Germinal center (tissue), 1 donor: ENCODE measurements at regions not wholly inside any gene's neighbourhood (a gene's known extent, or its start where the extent isn't known, plus 50 kb on each side); places are given as distances from the start of the nearest gene placed in this dataset.
"Not testable (repeated sequence)": the region's sequence is repeated elsewhere in the genome, so short reads cannot be mapped to it uniquely, and the experiment has no call there.

Source experiments
- DNase-seq: peaks from one replicate; pipeline ENCODE4 v3.0.0; 2012; ENCODE audit warnings: mixed read lengths, low spot score

DNA sequence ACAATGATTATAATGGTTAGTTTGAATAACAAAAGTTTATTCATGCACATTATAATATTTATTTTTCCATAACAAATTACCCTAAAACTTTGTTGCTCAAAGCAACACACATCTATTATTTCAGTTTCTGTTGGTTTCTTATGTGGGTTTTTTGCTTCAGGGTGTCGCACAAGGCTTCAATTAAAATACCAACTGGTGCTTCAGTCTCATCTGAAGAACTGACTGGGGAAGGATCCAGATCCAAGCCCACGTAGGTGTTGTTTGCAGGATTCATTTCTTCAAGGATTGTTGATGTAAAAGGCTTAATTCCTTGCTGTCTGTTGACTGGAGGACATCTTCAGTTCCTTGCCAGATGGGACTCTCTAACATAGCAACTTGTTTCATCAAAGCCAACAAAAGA is 747.2 kb upstream of the PCDH20 start:
- no peak for DNase-seq

GRCh38 chr13:62158520-62158919 is 742.9 kb upstream of the PCDH20 start:
- no peak for DNase-seq

- DNase-seq, result not testable (repeated sequence)
Measured at GRCh38 chr13:62151724-62152123, 736.1 kb upstream of the PCDH20 start.

DNA sequence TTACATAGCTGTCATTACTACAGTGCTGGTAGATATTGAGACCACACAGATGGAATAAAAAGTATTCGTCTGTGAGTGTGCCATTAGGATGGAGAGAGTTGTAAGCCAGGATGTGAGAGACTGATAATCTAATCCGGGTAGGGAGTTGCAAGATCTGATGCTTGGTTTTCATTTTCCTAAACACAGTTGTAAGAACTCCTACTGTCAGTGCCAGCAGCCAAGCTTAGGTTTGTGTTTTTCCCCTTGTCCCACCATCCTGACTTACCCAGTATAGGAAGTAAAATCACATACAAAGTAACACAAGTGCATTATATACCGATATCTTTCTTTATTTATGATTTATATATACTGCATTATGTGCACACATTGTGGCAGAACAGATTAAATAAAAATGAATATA is 726.4 kb upstream of the PCDH20 start:
- DNase-seq, result no peak

- no peak for DNase-seq
Measured at GRCh38 chr13:62139597-62139996, 723.9 kb upstream of the PCDH20 start.

DNA sequence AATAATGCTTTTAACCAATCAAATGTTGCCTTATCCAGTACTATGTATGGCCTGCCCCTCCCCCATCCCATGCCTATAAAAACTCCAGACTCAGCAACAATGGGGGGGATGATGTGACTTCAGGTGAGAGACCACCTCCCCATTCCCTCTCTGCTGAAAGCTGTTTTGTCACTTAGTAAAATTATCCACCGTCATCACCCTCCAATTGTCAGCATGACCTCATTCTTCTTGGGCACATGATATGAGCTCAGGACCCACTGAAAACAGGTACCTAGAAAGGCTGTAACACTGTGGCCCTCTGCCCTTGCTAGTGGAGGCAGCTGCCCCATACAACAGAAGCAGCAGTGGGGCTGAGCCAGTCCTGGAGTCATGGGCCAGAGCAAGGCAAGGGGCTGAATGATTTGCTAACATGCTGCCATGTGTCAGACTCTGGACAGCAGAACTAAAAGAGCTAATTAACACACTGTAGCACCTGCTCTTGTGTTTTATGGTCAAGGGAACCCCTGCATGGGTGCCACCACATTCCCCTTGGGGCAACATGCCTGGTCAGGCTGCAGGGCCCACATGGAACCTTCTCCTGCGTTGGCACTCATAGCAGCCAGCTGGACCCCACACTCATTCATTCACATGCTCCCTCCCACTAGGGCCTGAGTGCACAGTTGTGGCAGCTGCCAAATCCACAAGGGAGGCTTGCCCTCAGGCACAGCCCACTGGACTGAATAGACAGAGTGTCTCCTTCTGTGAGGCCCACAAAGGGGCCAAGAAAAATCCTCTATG is 722.2 kb upstream of the PCDH20 start:
- DNase-seq, result no peak

- no peak for DNase-seq
Measured at GRCh38 chr13:62131604-62132003, 716.0 kb upstream of the PCDH20 start.

DNA sequence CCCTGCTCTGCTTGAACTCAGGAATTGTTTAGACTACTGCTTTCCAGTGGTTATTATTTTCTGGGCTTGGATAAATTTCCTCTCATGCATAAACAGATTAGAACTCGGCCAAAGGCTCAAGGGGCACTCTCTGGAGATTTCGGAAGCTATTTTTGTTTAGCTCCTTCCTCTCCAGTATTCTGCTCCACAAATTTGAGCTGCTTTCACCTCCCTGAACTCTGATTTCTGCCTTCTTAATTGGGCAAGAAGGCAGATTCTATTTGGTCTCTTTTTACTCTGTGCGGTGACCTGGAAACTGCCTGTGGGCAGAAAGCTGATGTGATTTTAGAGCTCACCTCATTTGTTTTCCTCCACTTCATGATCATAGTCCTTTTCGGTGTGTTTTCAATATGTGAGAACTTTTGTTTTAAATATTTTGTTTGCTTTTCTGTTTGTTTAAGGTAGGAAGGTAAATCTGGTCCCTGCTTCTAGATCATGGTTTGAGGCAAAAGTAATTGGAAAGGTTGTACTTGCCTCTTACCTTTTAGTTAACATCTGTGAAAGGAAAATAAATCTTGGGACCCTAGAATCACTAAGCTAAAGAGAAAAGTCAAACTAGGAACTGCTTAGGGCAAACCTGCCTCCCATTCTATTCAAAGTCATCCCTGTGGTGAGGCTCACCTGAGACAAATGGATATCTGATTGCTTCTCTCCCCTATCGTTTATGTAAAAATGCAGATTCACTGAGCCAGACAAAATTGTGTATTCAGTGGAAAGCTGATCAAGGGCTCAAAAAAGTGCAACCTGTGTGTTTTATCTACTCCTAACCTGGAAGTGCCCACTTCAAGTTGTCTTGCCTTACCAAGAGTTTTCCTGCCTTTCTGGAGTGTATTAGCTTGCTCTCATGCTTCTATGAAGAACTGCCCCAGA is 714.7 kb upstream of the PCDH20 start:
- no peak for DNase-seq

DNA sequence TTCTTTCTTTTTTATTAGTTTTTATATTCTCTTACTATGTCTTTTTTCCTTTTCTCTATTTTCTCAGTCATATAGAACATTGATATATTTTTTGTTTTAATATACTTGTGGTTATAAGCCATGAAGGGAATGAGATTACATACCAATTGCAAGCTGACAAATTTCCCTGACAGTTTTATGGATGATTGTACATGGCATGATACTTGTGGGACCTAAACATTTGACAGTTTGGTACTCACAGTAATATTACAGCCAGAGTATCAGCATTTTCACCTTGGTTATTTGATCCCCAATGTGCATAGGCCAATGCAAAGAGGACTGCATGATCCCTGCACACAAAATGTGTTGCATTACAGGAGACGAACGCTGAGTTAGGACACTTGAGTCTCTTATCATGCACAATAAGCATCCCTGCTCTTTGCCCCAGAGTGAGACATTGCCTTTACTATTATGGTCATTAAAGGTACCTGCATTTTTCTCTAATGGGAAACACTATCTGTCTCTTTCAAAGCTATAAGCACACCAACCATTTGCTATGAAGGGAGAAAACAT is 713.4 kb upstream of the PCDH20 start:
- DNase-seq, result no peak

DNA sequence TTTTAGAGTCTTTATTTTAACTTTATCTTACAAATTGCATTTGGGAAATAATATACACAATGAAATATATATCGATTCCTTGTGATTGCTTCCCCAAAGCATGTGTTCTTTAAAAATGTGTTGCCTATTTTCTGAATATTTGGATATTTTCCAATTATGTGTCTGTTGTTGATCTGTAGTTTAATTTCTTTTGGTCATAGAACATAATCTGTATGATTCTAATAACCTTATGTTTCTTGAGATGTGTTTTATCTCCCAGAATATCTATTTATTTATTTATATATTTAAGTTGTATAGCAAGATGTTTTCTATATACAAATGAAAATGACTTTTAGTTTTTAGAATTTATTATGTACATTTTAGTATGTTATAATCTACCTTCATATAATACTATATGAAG is 710.8 kb upstream of the PCDH20 start:
- no peak for DNase-seq

GRCh38 chr13:62125451-62125850 is 709.8 kb upstream of the PCDH20 start:
- no peak for DNase-seq

GRCh38 chr13:62123409-62123808 is 707.8 kb upstream of the PCDH20 start:
- no peak for DNase-seq

GRCh38 chr13:62122434-62122833 is 706.8 kb upstream of the PCDH20 start:
- DNase-seq, result no peak

- DNase-seq, result no peak
Measured at GRCh38 chr13:62119739-62120700, 704.4 kb upstream of the PCDH20 start.

DNA sequence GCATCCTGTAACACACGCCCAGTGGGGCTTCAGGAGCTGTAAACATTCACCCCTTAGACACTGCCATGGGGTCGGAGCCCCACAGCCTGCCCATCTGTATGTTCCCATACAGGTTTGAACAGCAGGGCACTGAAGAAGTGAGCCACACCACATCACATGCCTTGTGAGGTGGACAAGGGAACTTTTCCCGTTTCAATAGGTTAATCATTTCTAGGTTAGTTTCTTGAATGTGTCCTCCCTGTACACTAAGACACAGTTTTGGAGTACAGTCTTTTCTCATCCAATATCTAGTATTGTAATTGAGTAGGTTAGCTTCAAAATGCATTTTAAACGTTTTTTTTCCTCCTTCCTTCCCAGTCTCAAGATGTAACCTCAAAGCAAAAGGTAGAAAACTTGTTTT is 700.2 kb upstream of the PCDH20 start:
- no peak for DNase-seq

GRCh38 chr13:62113179-62113578 is 697.5 kb upstream of the PCDH20 start:
- no peak for DNase-seq

DNA sequence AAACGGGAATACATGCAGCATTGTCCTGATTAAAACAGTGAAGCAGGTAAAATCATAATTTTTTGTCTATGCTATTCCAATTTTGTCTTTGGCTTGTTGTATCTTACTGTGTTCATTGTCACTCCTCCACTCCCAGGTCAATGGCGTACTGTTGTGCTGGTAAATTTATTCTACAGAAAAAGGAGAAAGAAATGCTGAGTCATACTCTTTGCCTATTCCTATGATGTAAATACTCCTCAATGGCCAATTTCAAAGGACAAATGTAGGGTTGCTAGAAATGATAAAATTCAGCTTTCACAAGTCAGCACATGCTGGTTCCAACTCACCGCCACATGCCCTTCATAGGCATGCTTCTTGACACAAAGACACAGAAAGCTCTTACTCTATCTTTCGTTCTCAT is 694.4 kb upstream of the PCDH20 start:
- no peak for DNase-seq

DNA sequence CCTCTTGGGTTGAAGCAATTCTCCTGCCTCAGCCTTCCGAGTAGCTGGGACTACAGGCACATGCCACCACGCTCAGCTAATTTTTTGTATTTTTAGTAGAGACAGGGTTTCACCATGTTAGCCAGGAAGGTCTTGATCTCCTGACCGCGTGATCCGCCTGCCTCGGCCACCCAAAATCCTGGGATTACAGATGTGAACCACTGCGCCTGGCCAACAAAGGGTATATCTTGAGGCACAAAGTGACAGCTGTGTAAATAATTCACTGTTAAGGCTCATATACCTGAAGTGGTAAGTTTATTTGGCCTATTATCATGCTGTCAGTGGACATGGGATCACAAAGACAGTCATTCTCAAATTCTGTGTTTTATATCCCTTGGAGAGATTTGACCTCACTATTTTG is 688.5 kb upstream of the PCDH20 start:
- not testable (repeated sequence) for DNase-seq

DNA sequence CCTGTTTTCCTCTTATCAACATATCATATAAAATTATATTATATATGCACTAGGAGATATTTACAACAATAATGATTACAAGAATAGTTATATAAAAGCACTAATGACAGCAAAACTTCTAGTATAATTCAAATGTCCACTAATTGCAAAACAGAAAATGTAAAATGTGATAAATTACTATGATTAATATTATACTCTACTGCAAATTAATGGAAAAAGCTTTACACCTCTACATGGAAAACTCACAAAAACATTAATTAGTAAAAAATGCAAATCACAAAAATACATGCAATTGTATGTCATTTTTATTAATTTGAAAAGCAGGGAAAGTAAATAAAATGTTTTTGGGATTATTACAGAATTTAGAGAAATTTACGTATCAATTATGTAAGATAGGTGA is 681.0 kb upstream of the PCDH20 start:
- no peak for DNase-seq

DNA sequence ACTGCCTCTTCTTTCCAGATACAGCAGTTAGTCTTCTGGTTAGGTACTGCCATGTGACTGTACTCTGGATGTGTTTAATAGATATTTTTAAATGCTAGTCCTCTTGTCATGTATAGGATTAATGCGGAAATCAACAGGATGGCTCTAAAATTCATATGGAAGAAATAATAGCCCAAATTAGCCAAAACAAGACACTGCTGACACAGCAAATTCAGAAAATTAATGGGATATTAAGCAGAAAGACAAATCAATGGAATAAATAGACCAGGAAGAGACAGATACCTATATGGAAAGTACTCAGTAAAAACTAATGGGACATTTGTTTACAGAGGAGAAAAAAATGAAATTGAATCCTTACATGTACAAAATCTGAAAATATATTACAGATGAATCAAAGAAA is 679.3 kb upstream of the PCDH20 start:
- no peak for DNase-seq

DNA sequence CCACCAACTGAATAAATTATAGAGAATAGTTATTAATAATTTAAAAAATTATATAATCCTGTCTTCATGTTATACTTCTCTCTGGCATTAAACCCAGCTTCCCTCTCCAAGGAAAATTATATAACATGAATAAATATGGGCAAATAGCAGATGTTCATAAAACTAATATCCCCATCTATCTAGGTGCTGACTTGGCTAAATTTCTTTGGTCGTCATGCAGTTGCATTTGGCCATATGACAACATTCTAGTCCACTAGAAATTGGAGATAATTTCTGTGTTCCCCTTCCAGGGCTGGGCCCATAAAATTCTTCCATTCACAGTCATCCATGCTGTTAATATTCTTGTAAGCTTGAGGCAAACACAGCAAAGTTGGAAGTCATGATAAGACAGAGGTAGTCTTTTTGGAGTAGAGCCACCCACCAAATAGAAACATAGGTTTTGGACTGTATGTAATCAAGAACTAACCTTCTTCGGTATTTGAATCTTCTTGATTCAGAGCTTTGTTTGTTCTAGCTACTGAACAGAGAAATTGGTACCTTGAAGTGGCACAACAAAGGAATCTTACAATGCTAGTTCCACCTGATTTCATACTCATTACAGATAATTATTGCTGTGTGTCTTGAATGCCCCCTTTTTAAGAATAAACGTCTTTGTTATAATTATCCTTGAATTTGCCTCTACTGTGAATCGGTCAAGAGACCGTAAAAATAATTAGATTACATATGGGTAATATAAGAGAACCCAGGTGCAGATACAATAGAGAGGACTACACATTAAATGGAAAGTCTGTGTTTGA is 678.5 kb upstream of the PCDH20 start:
- DNase-seq, result no peak
